Progenitor cell of endocrine pancreas (in vitro differentiated cells): ENCODE measurements at regions not wholly inside any gene's neighbourhood (a gene's known extent, or its start where the extent isn't known, plus 50 kb on each side); places are given as distances from the start of the nearest gene placed in this dataset.

Source experiments
- DNase-seq: peaks from one replicate; pipeline ENCODE4 v3.0.0; 2021; ENCODE audit warnings: low spot score; ENCODE audit not compliant: unreplicated experiment
- H3K27ac Mint-ChIP-seq: 2 replicates; pipeline ENCODE4 v1.8.0; 2021; ENCODE audit warnings: mild to moderate bottlenecking, moderate library complexity, mixed read lengths
- H3K27me3 Mint-ChIP-seq: 2 replicates; pipeline ENCODE4 v1.8.0; 2021; ENCODE audit warnings: mixed read lengths
- H3K36me3 Mint-ChIP-seq: 2 replicates; pipeline ENCODE4 v1.8.0; 2022; ENCODE audit warnings: mixed read lengths; ENCODE audit not compliant: insufficient read depth
- H3K4me1 Mint-ChIP-seq: 2 replicates; pipeline ENCODE4 v1.8.0; 2021; ENCODE audit warnings: low read depth, mixed read lengths
- H3K4me3 Mint-ChIP-seq: 2 replicates; pipeline ENCODE4 v1.8.0; 2021; ENCODE audit warnings: low read depth, mild to moderate bottlenecking, moderate library complexity, mixed read lengths
- H3K9me3 Mint-ChIP-seq: 2 replicates; pipeline ENCODE4 v1.8.0; 2021; ENCODE audit warnings: low read depth, mixed read lengths
- TF ChIP-seq, protein P1 (sequence below): fragments of 200-600 bp; sonication (generic); IDR thresholded peaks from one replicate; pipeline ENCODE4 v1.5.0; 2021; ENCODE audit warnings: antibody characterized with exemption, mild to moderate bottlenecking; ENCODE audit not compliant: unreplicated experiment

DNA sequence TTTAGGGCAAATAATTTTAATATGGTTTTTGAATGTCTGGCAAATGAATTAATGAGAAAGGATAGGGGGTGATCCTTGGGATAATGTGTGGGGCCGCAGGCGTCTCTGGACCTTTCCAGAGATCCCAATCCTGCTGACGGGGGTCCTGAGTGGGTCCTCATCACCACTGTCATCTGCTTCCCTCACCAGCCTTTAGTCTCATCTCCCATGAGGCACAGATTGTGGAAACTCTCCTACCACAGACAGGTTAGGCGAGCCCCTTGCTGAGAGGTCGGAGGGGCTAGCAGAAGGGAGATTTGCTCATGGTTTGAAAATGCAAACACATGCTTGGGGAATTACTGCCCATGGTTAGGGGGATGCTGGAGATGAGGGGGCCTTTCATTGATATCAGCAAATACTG lies 484.6 kb downstream of the RPS24 start:
- TF ChIP-seq, protein P1, sequence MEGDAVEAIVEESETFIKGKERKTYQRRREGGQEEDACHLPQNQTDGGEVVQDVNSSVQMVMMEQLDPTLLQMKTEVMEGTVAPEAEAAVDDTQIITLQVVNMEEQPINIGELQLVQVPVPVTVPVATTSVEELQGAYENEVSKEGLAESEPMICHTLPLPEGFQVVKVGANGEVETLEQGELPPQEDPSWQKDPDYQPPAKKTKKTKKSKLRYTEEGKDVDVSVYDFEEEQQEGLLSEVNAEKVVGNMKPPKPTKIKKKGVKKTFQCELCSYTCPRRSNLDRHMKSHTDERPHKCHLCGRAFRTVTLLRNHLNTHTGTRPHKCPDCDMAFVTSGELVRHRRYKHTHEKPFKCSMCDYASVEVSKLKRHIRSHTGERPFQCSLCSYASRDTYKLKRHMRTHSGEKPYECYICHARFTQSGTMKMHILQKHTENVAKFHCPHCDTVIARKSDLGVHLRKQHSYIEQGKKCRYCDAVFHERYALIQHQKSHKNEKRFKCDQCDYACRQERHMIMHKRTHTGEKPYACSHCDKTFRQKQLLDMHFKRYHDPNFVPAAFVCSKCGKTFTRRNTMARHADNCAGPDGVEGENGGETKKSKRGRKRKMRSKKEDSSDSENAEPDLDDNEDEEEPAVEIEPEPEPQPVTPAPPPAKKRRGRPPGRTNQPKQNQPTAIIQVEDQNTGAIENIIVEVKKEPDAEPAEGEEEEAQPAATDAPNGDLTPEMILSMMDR: no peak
- DNase-seq: peak; percentile 4
- Mint-ChIP-seq H3K27me3 (peaks cover 19% of the 10 kb centered on the region), H3K36me3 (no peaks in the 10 kb centered on the region), H3K4me1 (peaks cover 15% of the 10 kb centered on the region), H3K9me3 (no peaks in the 10 kb centered on the region), H3K27ac (no peak overlapping the region), H3K4me3 (no peak overlapping the region)

DNA sequence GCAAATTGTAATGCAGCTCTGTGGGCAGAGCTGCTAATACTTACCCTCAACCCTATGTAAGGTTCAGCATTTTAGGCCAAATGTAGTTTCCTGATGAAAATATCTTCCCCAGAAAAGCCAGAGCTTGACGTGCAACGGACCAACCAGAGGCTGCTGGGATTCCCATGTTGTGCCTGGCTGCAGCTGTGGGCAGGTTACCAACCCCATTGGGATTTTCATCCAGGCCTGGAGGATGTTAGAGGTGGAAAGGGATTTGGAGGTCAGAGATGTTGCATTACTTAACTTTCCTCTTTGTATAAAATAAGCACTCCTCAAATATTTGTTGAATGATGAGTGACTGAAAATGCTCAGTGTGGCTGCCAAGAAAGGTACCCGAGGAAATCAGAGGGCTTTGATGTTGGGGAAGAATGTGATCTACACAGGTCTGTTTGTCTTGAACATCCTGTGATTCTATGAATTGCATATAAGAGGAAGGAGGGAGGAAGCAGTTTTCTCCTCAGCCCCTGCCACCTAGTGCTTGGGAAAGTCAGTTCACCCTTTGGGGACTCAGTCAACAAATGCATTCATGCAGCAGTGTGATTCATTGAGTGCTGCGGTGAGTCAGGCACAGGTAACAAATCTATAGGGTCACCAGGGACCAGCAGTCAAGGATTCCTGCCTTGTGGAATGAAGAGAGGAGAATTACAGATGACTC lies 487.2 kb downstream of the RPS24 start:
- DNase-seq: no peak
- Mint-ChIP-seq H3K4me3 (no peak overlapping the region), H3K36me3 (peaks cover 1% of the 10 kb centered on the region), H3K4me1 (peaks cover 15% of the 10 kb centered on the region), H3K27ac (no peak overlapping the region), H3K27me3 (peaks cover 18% of the 10 kb centered on the region), H3K9me3 (peaks cover 4% of the 10 kb centered on the region)
- TF ChIP-seq, protein P1: peak; percentile 49

DNA sequence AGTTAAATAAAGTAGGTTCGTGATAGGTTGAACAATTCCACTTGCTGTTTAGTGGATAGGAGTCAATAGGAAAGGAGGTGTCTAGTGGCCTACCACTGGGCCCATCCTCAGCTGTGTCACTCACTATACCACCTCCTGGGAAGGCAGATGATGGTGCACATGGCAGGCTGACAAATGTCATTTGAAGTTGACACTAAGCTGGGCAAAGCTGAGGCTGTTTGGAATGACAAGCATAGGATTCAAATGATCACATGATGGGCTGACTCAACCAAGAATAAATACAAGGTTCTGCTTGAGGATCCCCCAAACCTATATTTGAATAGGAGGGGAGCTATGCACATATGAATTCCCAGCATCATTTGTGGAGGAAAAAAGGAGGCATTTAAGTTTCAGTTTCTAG lies 489.8 kb downstream of the RPS24 start:
- peaks cover 4% of the 10 kb centered on the region for H3K9me3 Mint-ChIP-seq
- DNase-seq: no peak
- no peak overlapping the region for H3K4me3 Mint-ChIP-seq
- peaks cover 19% of the 10 kb centered on the region for H3K4me1 Mint-ChIP-seq
- peaks cover 6% of the 10 kb centered on the region for H3K27me3 Mint-ChIP-seq
- TF ChIP-seq, protein P1: no peak
- H3K36me3 Mint-ChIP-seq: peaks cover 1% of the 10 kb centered on the region
- no peak overlapping the region for H3K27ac Mint-ChIP-seq

DNA sequence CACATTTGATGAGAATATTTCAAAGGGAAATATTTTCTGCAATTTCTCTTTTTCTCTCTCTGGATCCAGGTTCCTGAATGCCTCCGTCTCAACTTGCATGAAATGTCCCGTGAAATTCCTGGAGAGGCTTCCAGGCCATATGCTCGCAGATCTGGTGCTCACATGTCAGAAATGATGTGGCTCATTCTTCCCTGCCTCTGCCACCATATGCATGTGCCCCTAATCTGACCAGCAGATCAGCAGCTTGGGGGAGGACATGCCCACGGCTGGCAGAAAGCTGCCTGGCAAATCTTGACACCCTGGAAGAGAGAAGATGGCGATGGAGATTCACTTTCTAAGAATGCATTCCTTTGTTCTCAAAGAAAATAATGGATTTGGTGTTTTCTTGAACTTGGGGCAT lies 490.7 kb downstream of the RPS24 start:
- DNase-seq: no peak
- peaks cover 4% of the 10 kb centered on the region for H3K9me3 Mint-ChIP-seq
- no peak overlapping the region for H3K27ac Mint-ChIP-seq
- TF ChIP-seq, protein P1: no peak
- H3K4me3 Mint-ChIP-seq: no peak overlapping the region
- H3K4me1 Mint-ChIP-seq: peaks cover 24% of the 10 kb centered on the region
- H3K36me3 Mint-ChIP-seq: peaks cover 1% of the 10 kb centered on the region
- H3K27me3 Mint-ChIP-seq: peaks cover 2% of the 10 kb centered on the region

- H3K27me3 Mint-ChIP-seq: peaks cover 2% of the 10 kb centered on the region
- H3K36me3 Mint-ChIP-seq: peaks cover 1% of the 10 kb centered on the region
- no peak for DNase-seq
- H3K4me3 Mint-ChIP-seq: no peak overlapping the region
- peaks cover 4% of the 10 kb centered on the region for H3K9me3 Mint-ChIP-seq
- TF ChIP-seq, protein P1: no peak
- peaks cover 30% of the 10 kb centered on the region for H3K4me1 Mint-ChIP-seq
- no peak overlapping the region for H3K27ac Mint-ChIP-seq
These were observed 491.3 kb downstream of the RPS24 start for GRCh38 chr10:78524941-78525340.
